HEK293 (cell line): ENCODE measurements at regions not wholly inside any gene's neighbourhood (a gene's known extent, or its start where the extent isn't known, plus 50 kb on each side); places are given as distances from the start of the nearest gene placed in this dataset.

Experiments used
- CTCF ChIA-PET: fragments of 350-600 bp; formaldehyde crosslinking; extraction: SDS; loops from one replicate; lab custom pipeline; 2021; ENCODE audit warnings: antibody characterized with exemption; lab: Yijun Ruan, JAX
- POLR2A ChIA-PET: fragments of 300-600 bp; formaldehyde crosslinking; extraction: SDS; loops from one replicate; lab custom pipeline; 2020; ENCODE audit warnings: antibody characterized with exemption, inconsistent platforms; lab: Yijun Ruan, JAX
- H3K27ac ChIP-seq: fragments of 200-500 bp; sonication (Bioruptor generic); 2 replicates; pipeline ENCODE4 v1.5.1; 2014; ENCODE audit warnings: low read depth, low read length, control low read depth, inconsistent platforms; ENCODE audit errors: extremely low read depth
- H3K36me3 ChIP-seq, 2 experiments: fragments of 200-500 bp in 1 of 2; sonication (Bioruptor generic) in 1 of 2; 1 replicate in 1 of 2; 2 replicates in 1 of 2; pipeline ENCODE4 v1.5.1; 2014 to 2017; ENCODE audit warnings: inconsistent platforms in 2 of 2, low read length in 2 of 2; ENCODE audit not compliant: control insufficient read depth in 2 of 2, insufficient read depth in 1 of 2
- H3K4me1 ChIP-seq: fragments of 200-500 bp; sonication (Bioruptor generic); 2 replicates; pipeline ENCODE4 v1.5.1; 2014; ENCODE audit warnings: mild to moderate bottlenecking, low read length, inconsistent platforms; ENCODE audit not compliant: control insufficient read depth, insufficient read depth
- H3K4me3 ChIP-seq: 2 replicates; pipeline ENCODE4 v1.5.1; 2011; ENCODE audit warnings: low read depth, mild to moderate bottlenecking, control low read depth, low read length, moderate library complexity
- H3K9me3 ChIP-seq: fragments of 200-500 bp; sonication (Bioruptor generic); 2 replicates; pipeline ENCODE4 v1.5.1; 2014; ENCODE audit warnings: low read depth, low read length, inconsistent platforms; ENCODE audit not compliant: control insufficient read depth, insufficient read depth
- BCL6B ChIP-seq: fragments of 450-650 bp; formaldehyde crosslinking; IDR thresholded peaks from 2 replicates; pipeline ENCODE4 v1.5.1; 2017; ENCODE audit warnings: missing biosample characterization, missing genetic modification characterization
- GLI4 ChIP-seq: fragments of 450-650 bp; formaldehyde crosslinking; IDR thresholded peaks from 2 replicates; pipeline ENCODE4 v1.5.1; 2016; ENCODE audit warnings: missing biosample characterization, missing genetic modification characterization
- KLF17 ChIP-seq: fragments of 450-650 bp; formaldehyde crosslinking; IDR thresholded peaks from 2 replicates; pipeline ENCODE4 v1.5.1; 2016; ENCODE audit warnings: missing biosample characterization, missing genetic modification characterization
- SALL2 ChIP-seq: fragments of 450-650 bp; formaldehyde crosslinking; IDR thresholded peaks from 2 replicates; pipeline ENCODE4 v1.5.0; 2017; ENCODE audit warnings: missing biosample characterization, mild to moderate bottlenecking, missing genetic modification characterization, borderline replicate concordance
- SCRT2 ChIP-seq: fragments of 450-650 bp; formaldehyde crosslinking; IDR thresholded peaks from 2 replicates; pipeline ENCODE4 v1.5.1; 2016; ENCODE audit warnings: missing biosample characterization, missing genetic modification characterization
- TRIM28 ChIP-seq: IDR thresholded peaks from 2 replicates; pipeline ENCODE4 v1.6.1; 2011; ENCODE audit warnings: low read length, control low read depth, borderline replicate concordance
- ZFP41 ChIP-seq: fragments of 450-650 bp; formaldehyde crosslinking; IDR thresholded peaks from 2 replicates; pipeline ENCODE4 v1.5.1; 2016; ENCODE audit warnings: missing biosample characterization, missing genetic modification characterization, borderline replicate concordance
- ZNF112 ChIP-seq: fragments of 450-650 bp; formaldehyde crosslinking; IDR thresholded peaks from 2 replicates; pipeline ENCODE4 v1.5.0; 2017; ENCODE audit warnings: missing biosample characterization, missing genetic modification characterization
- ZNF19 ChIP-seq: fragments of 450-650 bp; formaldehyde crosslinking; IDR thresholded peaks from 2 replicates; pipeline ENCODE4; 2016; ENCODE audit warnings: missing biosample characterization, missing genetic modification characterization, low read depth
- ZNF2 ChIP-seq: fragments of 450-650 bp; formaldehyde crosslinking; IDR thresholded peaks from 2 replicates; pipeline ENCODE4 v1.5.1; 2016; ENCODE audit warnings: missing biosample characterization, missing genetic modification characterization
- ZNF211 ChIP-seq: fragments of 450-650 bp; formaldehyde crosslinking; IDR thresholded peaks from 2 replicates; pipeline ENCODE4 v1.5.1; 2016; ENCODE audit warnings: low read depth, missing biosample characterization, missing genetic modification characterization
- ZNF280C ChIP-seq: fragments of 450-650 bp; formaldehyde crosslinking; IDR thresholded peaks from 2 replicates; pipeline ENCODE4 v1.5.1; 2016; ENCODE audit warnings: missing biosample characterization, missing genetic modification characterization
- ZNF311 ChIP-seq: fragments of 450-650 bp; formaldehyde crosslinking; IDR thresholded peaks from 2 replicates; pipeline ENCODE4 v1.5.1; 2017; ENCODE audit warnings: missing biosample characterization, missing genetic modification characterization, borderline replicate concordance
- ZNF335 ChIP-seq: fragments of 450-650 bp; formaldehyde crosslinking; conservative IDR thresholded peaks from 2 replicates; pipeline ENCODE4 v1.5.1; 2016; ENCODE audit warnings: missing biosample characterization, missing genetic modification characterization
- ZNF398 ChIP-seq: fragments of 450-650 bp; formaldehyde crosslinking; IDR thresholded peaks from 2 replicates; pipeline ENCODE4 v1.5.1; 2017; ENCODE audit warnings: missing biosample characterization, missing genetic modification characterization
- ZNF510 ChIP-seq: fragments of 450-650 bp; formaldehyde crosslinking; IDR thresholded peaks from 2 replicates; pipeline ENCODE4 v1.5.1; 2018; ENCODE audit warnings: mild to moderate bottlenecking, missing genetic modification characterization, missing biosample characterization; ENCODE audit not compliant: insufficient replicate concordance
- ZNF555 ChIP-seq: fragments of 450-650 bp; formaldehyde crosslinking; conservative IDR thresholded peaks from 2 replicates; pipeline ENCODE4 v1.5.1; 2017; ENCODE audit warnings: missing biosample characterization, mild to moderate bottlenecking, missing genetic modification characterization, inconsistent platforms
- ZNF558 ChIP-seq: fragments of 450-650 bp; formaldehyde crosslinking; IDR thresholded peaks from 2 replicates; pipeline ENCODE4 v1.5.1; 2016; ENCODE audit warnings: missing biosample characterization, missing genetic modification characterization
- ZNF654 ChIP-seq: fragments of 450-650 bp; formaldehyde crosslinking; IDR thresholded peaks from 2 replicates; pipeline ENCODE4 v1.5.1; 2016; ENCODE audit warnings: low read depth, missing biosample characterization, missing genetic modification characterization
- ZNF660 ChIP-seq: fragments of 450-650 bp; IDR thresholded peaks from 2 replicates; pipeline ENCODE4 v1.5.1; 2018; ENCODE audit warnings: missing biosample characterization, mild to moderate bottlenecking, missing genetic modification characterization
- ZNF830 ChIP-seq: fragments of 450-650 bp; IDR thresholded peaks from 2 replicates; pipeline ENCODE4 v1.5.0; 2018; ENCODE audit warnings: missing biosample characterization, missing genetic modification characterization, low read depth, mild to moderate bottlenecking, moderate library complexity
- ZSCAN18 ChIP-seq: fragments of 450-650 bp; formaldehyde crosslinking; IDR thresholded peaks from 2 replicates; pipeline ENCODE4 v1.5.1; 2016; ENCODE audit warnings: missing biosample characterization, missing genetic modification characterization

GRCh38 chr10:9205558-9205957 lies 1151.1 kb downstream of the GATA3 start:
- Histone ChIP-seq H3K4me3 (no peak overlapping the region), H3K36me3 (no peaks in the 10 kb centered on the region), H3K4me1 (no peaks in the 10 kb centered on the region), H3K27ac (no peak overlapping the region)
- no peak for TF ChIP-seq ZFP41 (tag by site-specific recombination)
- no peak for TF ChIP-seq GLI4
- no peak for TF ChIP-seq ZNF311 (tag by site-specific recombination)
- no peak for TF ChIP-seq BCL6B (tag by site-specific recombination)
- TF ChIP-seq, all 188 proteins: peak for 0
- CTCF ChIA-PET: no interaction called here
- H3K9me3 ChIP-seq: no peaks in the 10 kb centered on the region
- POLR2A ChIA-PET: no interaction called here

GRCh38 chr10:9209105-9209798 lies 1154.8 kb downstream of the GATA3 start:
- Histone ChIP-seq H3K4me1 (no peaks in the 10 kb centered on the region), H3K36me3 (no peaks in the 10 kb centered on the region), H3K27ac (no peak overlapping the region), H3K4me3 (no peak overlapping the region), H3K9me3 (no peaks in the 10 kb centered on the region)
- POLR2A ChIA-PET: no interaction called here
- TF ChIP-seq ZNF19 (no peak), ZNF654 (tag by site-specific recombination) (peak; percentile 87), ZNF558 (tag by site-specific recombination) (no peak), ZNF2 (peak; percentile 49; the same call in 1 of the 2 replicates), SCRT2 (tag by site-specific recombination) (no peak), ZNF335 (tag by site-specific recombination) (peak; percentile 58; the same call in 1 of the 2 replicates), KLF17 (tag by site-specific recombination) (no peak), ZNF211 (tag by site-specific recombination) (no peak)
- CTCF ChIA-PET: interaction anchor here (0.5 to 2.3 kb wide), 32 partner anchors 9 to 1684 kb away, joined by 3 to 11 read pairs (median 4); no protein-coding TSS in a partner anchor

- no peaks in the 10 kb centered on the region for H3K9me3 ChIP-seq
- ChIA-PET POLR2A (no interaction called here), CTCF (no interaction called here)
- no peaks in the 10 kb centered on the region for H3K36me3 ChIP-seq
- H3K4me1 ChIP-seq: no peaks in the 10 kb centered on the region
- no peak overlapping the region for H3K27ac ChIP-seq
- H3K4me3 ChIP-seq: no peak overlapping the region
- no peak for TF ChIP-seq ZNF555
- no peak for TF ChIP-seq ZFP41 (tag by site-specific recombination)
- no peak for TF ChIP-seq TRIM28
- TF ChIP-seq ZNF660 (tag by site-specific recombination): no peak
- no peak for TF ChIP-seq SALL2
- no peak for TF ChIP-seq ZNF398 (tag by site-specific recombination)
- no peak for TF ChIP-seq ZNF830 (tag by site-specific recombination)
- no peak for TF ChIP-seq ZSCAN18 (tag by site-specific recombination)
- TF ChIP-seq ZNF510 (tag by site-specific recombination): no peak
- TF ChIP-seq ZNF280C (tag by site-specific recombination): no peak
- no peak for TF ChIP-seq ZNF112
Measured at GRCh38 chr10:9211228-9211627, 1156.7 kb downstream of the GATA3 start.
